ENCODE measurements at regions not wholly inside any gene's neighbourhood (a gene's known extent, or its start where the extent isn't known, plus 50 kb on each side); places are given as distances from the start of the nearest gene placed in this dataset.

- DNase-seq, result no peak
Observed at GRCh38 chr14:56512521-56512920, 67.1 kb upstream of the TMEM260 start.

- DNase-seq, result no peak
Observed at GRCh38 chr14:56514663-56515371, 64.8 kb upstream of the TMEM260 start.

GRCh38 chr14:56515739-56516138 is 63.9 kb upstream of the TMEM260 start:
- DNase-seq, result no peak

DNA sequence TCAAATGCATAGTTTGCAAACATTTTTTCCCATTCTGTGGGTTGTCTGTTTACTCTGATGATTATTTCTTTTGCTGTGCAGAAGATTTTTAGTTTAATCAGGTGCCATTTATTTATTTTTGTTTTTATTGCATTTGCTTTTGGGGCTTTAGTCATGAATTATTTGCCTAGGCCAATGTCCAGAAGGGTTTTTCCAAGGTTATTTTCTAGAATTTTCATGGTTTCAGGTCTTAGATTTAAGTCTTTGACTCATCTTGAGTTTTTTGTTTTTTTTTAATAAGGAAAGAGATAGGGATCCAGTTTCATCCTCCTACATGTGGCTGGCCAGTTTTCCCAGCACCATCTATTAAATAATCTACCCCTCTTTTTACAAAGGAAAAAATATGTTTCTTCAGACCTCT is 57.2 kb upstream of the TMEM260 start:
- DNase-seq, result no peak

DNA sequence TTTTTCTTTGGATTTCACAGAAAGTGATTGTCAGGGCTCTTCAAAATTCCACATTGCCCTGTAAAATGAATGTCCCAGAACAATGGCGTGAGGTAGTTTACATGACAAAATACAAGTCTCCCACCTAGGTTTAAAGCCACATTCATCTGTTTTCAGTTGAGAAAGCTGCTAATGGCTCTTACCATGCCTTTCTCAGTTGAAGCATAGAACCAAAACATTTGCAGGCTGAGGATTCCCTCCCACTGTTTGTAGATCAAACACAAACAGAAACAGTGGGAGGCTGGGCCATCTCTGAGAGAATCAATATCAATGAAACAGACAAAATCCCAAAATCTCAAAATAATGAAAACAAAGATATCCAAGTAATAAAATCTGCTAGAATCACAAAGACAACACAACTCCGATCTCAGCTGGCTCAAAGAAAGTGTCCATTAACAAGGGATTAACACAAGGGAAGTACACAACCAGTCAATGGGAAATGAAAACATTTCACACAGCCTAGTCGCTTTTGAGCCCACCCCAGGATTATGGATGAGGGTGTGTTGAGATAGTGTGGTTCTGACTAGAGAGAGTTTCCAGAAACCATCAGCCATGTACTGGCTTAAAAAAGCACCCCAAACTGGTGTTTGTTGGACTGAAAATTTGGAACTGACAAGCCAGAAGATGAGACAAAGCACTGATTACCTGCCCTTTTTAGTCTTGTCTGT is 54.5 kb upstream of the TMEM260 start:
- DNase-seq, result no peak

DNA sequence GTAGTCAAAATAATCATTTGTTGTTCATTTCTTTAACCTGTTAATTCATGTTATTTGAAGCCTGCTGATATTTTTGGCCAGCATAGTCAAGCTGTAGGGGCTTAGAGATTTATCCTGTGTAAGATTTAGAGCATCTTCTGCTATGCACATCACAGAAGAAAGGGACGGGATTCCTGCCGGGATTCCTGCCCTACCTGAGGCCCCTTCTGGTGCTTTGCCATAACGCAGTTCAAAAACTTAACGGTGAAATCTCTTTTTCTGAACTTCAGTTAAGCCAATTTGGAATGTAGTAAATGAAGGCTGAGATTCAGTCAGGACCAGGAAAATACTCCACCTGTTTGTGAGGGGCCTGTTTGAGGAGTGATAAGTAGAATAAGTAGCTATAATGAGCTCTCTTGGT is 50.7 kb upstream of the TMEM260 start:
- no peak for DNase-seq
